ENCODE measurements at regions not wholly inside any gene's neighbourhood (a gene's known extent, or its start where the extent isn't known, plus 50 kb on each side); places are given as distances from the start of the nearest gene placed in this dataset.
"Not testable (repeated sequence)": the region's sequence is repeated elsewhere in the genome, so short reads cannot be mapped to it uniquely, and the experiment has no call there.

GRCh38 chrX:130495502-130495901 is 93.7 kb downstream of the RBMX2 start:
- not testable (repeated sequence) for TF ChIP-seq CTCF (IDR thresholded peaks at IDR 0.05; ENCODE audit: insufficient read depth, low read length); GABPA (IDR thresholded peaks at IDR 0.05; ENCODE audit: low read depth); POLR2AphosphoS5 (IDR thresholded peaks at IDR 0.05; ENCODE audit: low read depth); REST (IDR thresholded peaks at IDR 0.05; ENCODE audit: insufficient replicate concordance, low read depth); SPI1 (IDR thresholded peaks at IDR 0.05; ENCODE audit: borderline replicate concordance, low read depth)
